ENCODE measurements at regions not wholly inside any gene's neighbourhood (a gene's known extent, or its start where the extent isn't known, plus 50 kb on each side); places are given as distances from the start of the nearest gene placed in this dataset.

GRCh38 chr15:47553947-47554346 lies 163.4 kb upstream of the SEMA6D start:
- Histone ChIP-seq H3K4me3 (ENCODE audit: low read depth, low read length, poor library complexity, severe bottlenecking) (no peak overlapping the region), H3K4me2 (ENCODE audit: low read length) (no peak overlapping the region), H3K27ac (ENCODE audit: low read depth, low read length, poor library complexity, severe bottlenecking) (no peak overlapping the region), H4K20me1 (ENCODE audit: insufficient read depth, low read length) (no peaks in the 10 kb centered on the region), H3K4me1 (ENCODE audit: insufficient read depth, low read length, poor library complexity, severe bottlenecking) (no peaks in the 10 kb centered on the region), H2AFZ (ENCODE audit: low read length) (no peak overlapping the region), H3K9me2 (ENCODE audit: insufficient read depth, low read length) (no peaks in the 10 kb centered on the region), H3K79me2 (ENCODE audit: insufficient read depth, low read depth, low read length) (no peaks in the 10 kb centered on the region), H3K9me3 (ENCODE audit: low read length) (no peaks in the 10 kb centered on the region), H3K36me3 (ENCODE audit: insufficient read depth, low read length) (no peaks in the 10 kb centered on the region)
- no peak for DNase-seq (ENCODE audit: low spot score)
- TF ChIP-seq EZH2phosphoT487 (IDR thresholded peaks at IDR 0.05; ENCODE audit: borderline replicate concordance, low read depth, low read length) (no peak), CTCF (conservative IDR thresholded peaks at IDR 0.05; ENCODE audit: low read length) (no peak)
- no TSS peak for BruUV-seq (replicated peaks)
- CTCF ChIA-PET (ENCODE audit: unreplicated experiment), result no interaction called here
- POLR2A ChIA-PET, result no interaction called here
- intact Hi-C loops (cut with micrococcal nuclease; ENCODE audit: unreplicated experiment), result no loop called here

GRCh38 chr15:47561102-47561501 lies 156.2 kb upstream of the SEMA6D start:
- H3K9me2 ChIP-seq (ENCODE audit: insufficient read depth, low read length), result no peaks in the 10 kb centered on the region
- H3K79me2 ChIP-seq (ENCODE audit: insufficient read depth, low read depth, low read length), result no peaks in the 10 kb centered on the region
- H3K4me3 ChIP-seq (ENCODE audit: low read depth, low read length, poor library complexity, severe bottlenecking), result no peak overlapping the region
- no peak for DNase-seq (ENCODE audit: low spot score)
- H3K36me3 ChIP-seq (ENCODE audit: insufficient read depth, low read length), result no peaks in the 10 kb centered on the region
- no peak overlapping the region for H3K27ac ChIP-seq (ENCODE audit: low read depth, low read length, poor library complexity, severe bottlenecking)
- TF ChIP-seq EZH2phosphoT487 (IDR thresholded peaks at IDR 0.05; ENCODE audit: borderline replicate concordance, low read depth, low read length), result no peak
- TF ChIP-seq CTCF (conservative IDR thresholded peaks at IDR 0.05; ENCODE audit: low read length), result no peak
- H3K9me3 ChIP-seq (ENCODE audit: low read length), result peaks cover 17% of the 10 kb centered on the region
- H2AFZ ChIP-seq (ENCODE audit: low read length), result no peak overlapping the region
- no peaks in the 10 kb centered on the region for H4K20me1 ChIP-seq (ENCODE audit: insufficient read depth, low read length)
- ChIA-PET CTCF (ENCODE audit: unreplicated experiment) (no interaction called here), POLR2A (no interaction called here)
- H3K4me2 ChIP-seq (ENCODE audit: low read length), result no peak overlapping the region
- no TSS peak for BruUV-seq (replicated peaks)
- intact Hi-C loops (cut with micrococcal nuclease; ENCODE audit: unreplicated experiment), result no loop called here
- H3K4me1 ChIP-seq (ENCODE audit: insufficient read depth, low read length, poor library complexity, severe bottlenecking), result no peaks in the 10 kb centered on the region

GRCh38 chr15:47565949-47566348 lies 151.4 kb upstream of the SEMA6D start:
- no peak overlapping the region for H3K27ac ChIP-seq (ENCODE audit: low read depth, low read length, poor library complexity, severe bottlenecking)
- no peak overlapping the region for H3K4me3 ChIP-seq (ENCODE audit: low read depth, low read length, poor library complexity, severe bottlenecking)
- no TSS peak for BruUV-seq (replicated peaks)
- H3K79me2 ChIP-seq (ENCODE audit: insufficient read depth, low read depth, low read length), result no peaks in the 10 kb centered on the region
- ChIA-PET CTCF (ENCODE audit: unreplicated experiment) (no interaction called here), POLR2A (no interaction called here)
- H2AFZ ChIP-seq (ENCODE audit: low read length), result no peak overlapping the region
- TF ChIP-seq EZH2phosphoT487 (IDR thresholded peaks at IDR 0.05; ENCODE audit: borderline replicate concordance, low read depth, low read length) (no peak), CTCF (conservative IDR thresholded peaks at IDR 0.05; ENCODE audit: low read length) (no peak)
- no peaks in the 10 kb centered on the region for H3K4me1 ChIP-seq (ENCODE audit: insufficient read depth, low read length, poor library complexity, severe bottlenecking)
- H3K9me3 ChIP-seq (ENCODE audit: low read length), result peaks cover 3% of the 10 kb centered on the region; the same call in 1 of the 2 replicates
- H3K36me3 ChIP-seq (ENCODE audit: insufficient read depth, low read length), result no peaks in the 10 kb centered on the region
- H3K9me2 ChIP-seq (ENCODE audit: insufficient read depth, low read length), result no peaks in the 10 kb centered on the region
- intact Hi-C loops (cut with micrococcal nuclease; ENCODE audit: unreplicated experiment), result no loop called here
- no peak overlapping the region for H3K4me2 ChIP-seq (ENCODE audit: low read length)
- H4K20me1 ChIP-seq (ENCODE audit: insufficient read depth, low read length), result no peaks in the 10 kb centered on the region
- no peak for DNase-seq (ENCODE audit: low spot score)

Measured in OCI-LY7 (cell line).